Lung microvascular endothelial cell (primary cell): ENCODE measurements at regions not wholly inside any gene's neighbourhood (a gene's known extent, or its start where the extent isn't known, plus 50 kb on each side); places are given as distances from the start of the nearest gene placed in this dataset.

Experiments
- DNase-seq, 2 donors: peaks; one replicate each; pipeline versions ENCODE4 v3.0.0 to v3.0.0-alpha.2; 2010; ENCODE audit warnings: low read depth in 2 of 2

- DNase-seq, result no peak
Observed at GRCh38 chr2:206845877-206846276, 80.5 kb downstream of the FASTKD2 start.

GRCh38 chr2:206846331-206846730, 80.9 kb downstream of the FASTKD2 start:
- no peak for DNase-seq

GRCh38 chr2:206846981-206847834, 81.8 kb downstream of the FASTKD2 start:
- DNase-seq, result no peak

GRCh38 chr2:206850369-206850768, 85.0 kb downstream of the FASTKD2 start:
- no peak for DNase-seq

- DNase-seq, result no peak
Observed at GRCh38 chr2:206851521-206851920, 86.1 kb downstream of the FASTKD2 start.

GRCh38 chr2:206853915-206854314, 85.4 kb upstream of the CPO start:
- DNase-seq, result no peak

GRCh38 chr2:206855585-206856433, 83.5 kb upstream of the CPO start:
- DNase-seq, result no peak

GRCh38 chr2:206856513-206856912, 82.8 kb upstream of the CPO start:
- no peak for DNase-seq

GRCh38 chr2:206858687-206859329, 80.5 kb upstream of the CPO start:
- DNase-seq, result no peak

- peak in 1 of 2 donors; percentile 13 for DNase-seq
Observed at GRCh38 chr2:206859330-206859739, 80.0 kb upstream of the CPO start.

- no peak for DNase-seq
Observed at GRCh38 chr2:206863196-206863595, 76.1 kb upstream of the CPO start.

- no peak for DNase-seq
Observed at GRCh38 chr2:206863716-206864115, 75.6 kb upstream of the CPO start.

- no peak for DNase-seq
Observed at GRCh38 chr2:206867006-206867405, 72.3 kb upstream of the CPO start.

- DNase-seq, result no peak
Observed at GRCh38 chr2:206869824-206870495, 69.4 kb upstream of the CPO start.

- no peak for DNase-seq
Observed at GRCh38 chr2:206873423-206873822, 65.9 kb upstream of the CPO start.

GRCh38 chr2:206875701-206876100, 63.6 kb upstream of the CPO start:
- DNase-seq, result no peak

GRCh38 chr2:206876216-206876860, 63.0 kb upstream of the CPO start:
- no peak for DNase-seq

GRCh38 chr2:206881708-206882410, 57.5 kb upstream of the CPO start:
- DNase-seq, result no peak

GRCh38 chr2:206886696-206887095, 52.6 kb upstream of the CPO start:
- DNase-seq, result no peak

GRCh38 chr2:206887745-206888144, 51.6 kb upstream of the CPO start:
- DNase-seq, result no peak
